HG03565 (cell line): ENCODE measurements at regions not wholly inside any gene's neighbourhood (a gene's known extent, or its start where the extent isn't known, plus 50 kb on each side); places are given as distances from the start of the nearest gene placed in this dataset.
"Not testable (repeated sequence)": the region's sequence is repeated elsewhere in the genome, so short reads cannot be mapped to it uniquely, and the experiment has no call there.

ENCODE experiments used
- ATAC-seq: cut with Tn5 transposase; IDR thresholded peaks from one replicate; pipeline ENCODE4 v1.9.1; 2021; ENCODE audit warnings: mild to moderate bottlenecking, moderate library complexity; ENCODE audit not compliant: unreplicated experiment

GRCh38 chr1:146521804-146522203 is 293.0 kb upstream of the NOTCH2NLA start:
- ATAC-seq = not testable (repeated sequence)

GRCh38 chr1:146513754-146514153 is 284.9 kb upstream of the NOTCH2NLA start:
- not testable (repeated sequence) for ATAC-seq

- ATAC-seq = not testable (repeated sequence)
Observed at GRCh38 chr1:146511047-146511777, 282.4 kb upstream of the NOTCH2NLA start.

GRCh38 chr1:146510248-146510983 is 281.6 kb upstream of the NOTCH2NLA start:
- ATAC-seq = not testable (repeated sequence)

GRCh38 chr1:146504121-146504520 is 275.3 kb upstream of the NOTCH2NLA start:
- ATAC-seq = not testable (repeated sequence)

- ATAC-seq = not testable (repeated sequence)
Observed at GRCh38 chr1:146487555-146487954, 258.7 kb upstream of the NOTCH2NLA start.

- not testable (repeated sequence) for ATAC-seq
Observed at GRCh38 chr1:146487155-146487554, 258.3 kb upstream of the NOTCH2NLA start.

- ATAC-seq = not testable (repeated sequence)
Observed at GRCh38 chr1:146486300-146487014, 257.6 kb upstream of the NOTCH2NLA start.

GRCh38 chr1:146484195-146484594 is 255.4 kb upstream of the NOTCH2NLA start:
- not testable (repeated sequence) for ATAC-seq

GRCh38 chr1:146479188-146479587 is 250.4 kb upstream of the NOTCH2NLA start:
- not testable (repeated sequence) for ATAC-seq

GRCh38 chr1:146478125-146478720 is 249.4 kb upstream of the NOTCH2NLA start:
- ATAC-seq = not testable (repeated sequence)

- not testable (repeated sequence) for ATAC-seq
Observed at GRCh38 chr1:146475086-146475485, 246.3 kb upstream of the NOTCH2NLA start.

- not testable (repeated sequence) for ATAC-seq
Observed at GRCh38 chr1:146474216-146474615, 245.4 kb upstream of the NOTCH2NLA start.

- ATAC-seq = peak; percentile 82
Observed at GRCh38 chr1:146472192-146472861, 243.5 kb upstream of the NOTCH2NLA start.

- not testable (repeated sequence) for ATAC-seq
Observed at GRCh38 chr1:146459939-146460338, 231.1 kb upstream of the NOTCH2NLA start.

GRCh38 chr1:146459308-146459707 is 230.5 kb upstream of the NOTCH2NLA start:
- ATAC-seq = not testable (repeated sequence)

GRCh38 chr1:146448877-146449246 is 220.0 kb upstream of the NOTCH2NLA start:
- not testable (repeated sequence) for ATAC-seq

- ATAC-seq = not testable (repeated sequence)
Observed at GRCh38 chr1:146448212-146448876, 219.5 kb upstream of the NOTCH2NLA start.

- not testable (repeated sequence) for ATAC-seq
Observed at GRCh38 chr1:146443871-146444222, 215.0 kb upstream of the NOTCH2NLA start.
